Mucosa of gallbladder (tissue), 1 donor: ENCODE measurements at regions not wholly inside any gene's neighbourhood (a gene's known extent, or its start where the extent isn't known, plus 50 kb on each side); places are given as distances from the start of the nearest gene placed in this dataset.

Experiments used
- DNase-seq: peaks from one replicate; pipeline ENCODE4 v3.0.0-alpha.2; 2020; ENCODE audit warnings: low spot score
- donor health status: DM: no; HTN: no; CAD: no.

DNA sequence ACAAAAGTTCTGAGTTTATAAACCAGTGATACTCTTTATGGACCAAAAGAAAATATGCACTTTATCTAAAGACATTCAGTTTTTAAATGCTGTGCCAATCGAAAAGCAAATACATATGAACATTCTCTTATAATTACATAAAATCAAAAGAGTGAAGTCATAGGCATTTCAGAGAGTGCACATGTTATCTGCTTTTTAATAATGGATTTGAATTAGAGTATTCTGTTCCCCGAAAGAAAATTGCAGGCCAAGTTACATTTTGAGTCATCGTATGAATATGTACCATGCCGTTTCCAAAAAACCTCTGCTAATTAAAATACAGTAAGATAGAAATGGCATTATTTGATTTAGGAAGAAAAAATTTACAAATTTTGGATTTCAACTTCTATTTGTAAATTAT is 565.7 kb downstream of the ZEB2 start:
- no peak for DNase-seq

GRCh38 chr2:143953451-143954030 is 566.4 kb downstream of the ZEB2 start:
- DNase-seq: no peak

GRCh38 chr2:143952536-143952935 is 567.4 kb downstream of the ZEB2 start:
- DNase-seq: no peak

- DNase-seq: no peak
These were observed 569.2 kb downstream of the ZEB2 start for GRCh38 chr2:143950704-143951103.

- no peak for DNase-seq
These were observed 570.6 kb downstream of the ZEB2 start for GRCh38 chr2:143949121-143949848.

- no peak for DNase-seq
These were observed 571.2 kb downstream of the ZEB2 start for GRCh38 chr2:143948710-143949109.

GRCh38 chr2:143946436-143947391 is 573.2 kb downstream of the ZEB2 start:
- DNase-seq: no peak

DNA sequence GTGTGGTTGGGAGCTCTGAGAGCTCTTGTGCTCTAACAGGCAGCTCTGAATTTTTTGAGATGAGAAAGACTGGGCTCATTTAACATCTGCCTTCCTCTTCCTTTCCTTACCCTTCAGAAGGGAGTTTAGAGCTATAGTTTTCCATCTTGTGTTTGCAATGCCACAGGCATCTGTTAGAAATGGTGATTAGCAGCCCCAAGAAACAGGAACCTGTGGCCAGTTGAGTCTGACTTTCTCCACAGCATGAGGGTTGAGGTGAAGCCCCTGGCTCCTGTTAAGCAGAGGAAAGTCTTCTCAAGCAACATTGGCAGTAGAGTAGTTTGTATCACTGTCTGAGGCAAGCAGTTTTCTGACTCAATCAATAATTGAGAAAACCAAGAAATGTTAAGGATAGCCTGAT is 577.4 kb downstream of the ZEB2 start:
- DNase-seq: no peak

DNA sequence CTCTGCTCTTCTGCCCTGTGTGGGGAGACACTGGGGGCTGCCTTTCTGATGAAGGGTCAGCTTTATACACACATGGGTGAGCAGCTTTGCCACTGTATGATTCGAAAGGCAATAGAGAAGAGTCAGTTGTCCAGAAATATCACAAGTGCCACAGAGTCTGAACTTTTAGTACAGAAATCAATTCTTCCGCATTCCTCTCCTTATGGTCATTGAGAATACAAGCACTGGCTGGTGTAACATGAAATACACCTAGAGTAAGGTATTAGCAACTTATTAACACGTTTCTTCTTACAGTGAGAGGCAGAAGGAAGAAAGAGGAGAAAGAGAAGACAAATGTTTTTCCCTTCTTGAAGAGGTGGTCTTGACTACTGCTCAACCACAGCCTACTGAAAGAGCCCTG is 579.2 kb downstream of the ZEB2 start:
- DNase-seq: no peak

- DNase-seq: no peak
These were observed 580.1 kb downstream of the ZEB2 start for GRCh38 chr2:143939626-143940330.

- DNase-seq: no peak
These were observed 582.1 kb downstream of the ZEB2 start for GRCh38 chr2:143937723-143938350.

DNA sequence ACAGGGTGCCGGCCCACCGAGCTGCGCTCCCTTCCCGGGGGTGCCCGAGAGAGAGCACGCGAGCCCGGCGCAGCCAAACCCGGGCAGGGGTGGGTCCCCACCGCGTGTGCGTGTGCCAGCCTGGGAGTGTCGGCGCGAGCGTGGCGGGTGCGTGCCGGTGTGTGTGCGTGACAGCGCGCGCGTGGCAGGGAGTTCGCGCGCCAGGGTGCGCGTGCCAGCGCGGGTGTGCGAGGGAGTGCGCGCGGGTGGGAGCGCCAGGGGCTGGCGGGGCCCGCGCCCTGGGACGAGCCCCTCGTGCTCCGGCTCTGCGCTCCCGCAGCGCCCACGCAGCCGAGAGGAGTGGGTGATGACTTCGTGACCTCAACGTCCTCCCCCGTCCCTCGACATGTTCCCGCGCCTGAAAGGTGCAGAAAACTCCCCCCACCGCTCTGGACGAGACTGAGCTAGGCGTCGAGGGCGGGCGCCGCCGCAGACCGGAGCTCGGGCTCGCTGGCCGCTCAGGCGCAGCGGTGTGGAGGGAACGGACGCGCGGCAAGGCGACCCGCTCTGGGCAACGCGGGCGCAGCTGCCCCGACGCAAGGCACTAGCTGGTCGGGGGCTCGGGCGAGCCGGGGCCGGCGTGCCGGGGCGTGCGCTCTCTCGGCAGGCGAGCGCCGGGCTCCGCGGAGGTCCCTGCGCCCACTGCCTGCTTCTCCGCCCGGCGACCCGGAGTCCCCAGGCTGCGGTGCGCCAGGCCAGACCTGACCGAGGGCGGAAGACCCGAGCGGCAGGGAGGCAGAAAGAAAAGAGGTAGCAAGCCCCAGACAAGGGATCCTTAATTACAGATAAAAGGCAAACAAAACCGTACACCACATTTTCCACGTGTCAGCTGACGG is 582.8 kb downstream of the ZEB2 start:
- DNase-seq: peak; percentile 33

GRCh38 chr2:143936538-143936847 is 583.4 kb downstream of the ZEB2 start:
- DNase-seq: no peak

GRCh38 chr2:143935482-143935752 is 584.5 kb downstream of the ZEB2 start:
- DNase-seq: no peak

- no peak for DNase-seq
These were observed 585.1 kb downstream of the ZEB2 start for GRCh38 chr2:143934626-143935481.

- no peak for DNase-seq
These were observed 585.9 kb downstream of the ZEB2 start for GRCh38 chr2:143933946-143934569.

DNA sequence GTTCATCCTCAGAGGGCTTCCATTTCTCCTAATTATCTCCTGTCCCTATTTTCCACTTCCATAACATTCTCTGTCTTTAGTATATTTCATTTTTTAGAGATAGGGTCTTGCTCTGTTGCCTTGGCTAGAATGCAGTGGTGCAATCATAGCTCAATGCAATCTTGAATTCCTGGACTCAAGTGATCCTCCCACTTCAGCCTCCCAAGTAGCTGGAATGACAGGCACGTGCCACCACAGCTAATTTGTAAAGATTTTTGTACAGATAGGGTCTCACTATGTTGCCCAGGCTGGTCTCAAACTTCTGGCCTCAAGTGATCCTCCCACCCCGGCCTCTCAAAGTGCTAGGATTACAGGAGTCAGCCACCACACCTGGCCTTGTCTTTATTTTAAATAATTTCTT is 589.0 kb downstream of the ZEB2 start:
- DNase-seq: no peak

GRCh38 chr2:143928613-143929012 is 591.3 kb downstream of the ZEB2 start:
- no peak for DNase-seq

GRCh38 chr2:143928184-143928583 is 591.7 kb downstream of the ZEB2 start:
- DNase-seq: no peak

GRCh38 chr2:143926736-143927135 is 593.2 kb downstream of the ZEB2 start:
- DNase-seq: no peak
